Endothelial cell of umbilical vein (primary cell): ENCODE measurements at regions not wholly inside any gene's neighbourhood (a gene's known extent, or its start where the extent isn't known, plus 50 kb on each side); places are given as distances from the start of the nearest gene placed in this dataset.

Experiments used
- BruUV-seq: library from RNA; stranded (reverse); fragments of 400-500 nt; replicated peaks from 2 replicates; lab custom pipeline; 2021; lab: Mats Ljungman, UMichigan
- CTCF ChIA-PET: fragments of 300-600, 350-600 bp; sonication (Branson Sonifier 250); formaldehyde crosslinking; loops from one replicate; lab custom pipeline; 2021; ENCODE audit warnings: antibody characterized with exemption, inconsistent platforms; lab: Charles Lee
- POLR2A ChIA-PET: fragments of 300-600, 350-600 bp; sonication (Branson Sonifier 250); formaldehyde crosslinking; loops from one replicate; lab custom pipeline; 2021; ENCODE audit warnings: antibody characterized with exemption, inconsistent platforms; lab: Charles Lee
- DNase-seq: peaks from one replicate; pipeline ENCODE4 v3.0.0-alpha.2; 2011; ENCODE audit warnings: low read depth, low spot score
- FAIRE-seq: peaks from 2 replicates; lab custom pipeline; 2011; peaks lifted over from hg19 to GRCh38; lab: Jason Lieb, UNC
- H2AFZ ChIP-seq: 2 replicates; pipeline ENCODE4 v1.6.0; 2012; ENCODE audit warnings: low read depth, low read length, control low read depth, inconsistent platforms
- H3K27ac ChIP-seq: 2 replicates; pipeline ENCODE4 v1.5.1; 2011; ENCODE audit warnings: low read depth, mild to moderate bottlenecking, control low read depth, low read length, moderate library complexity; ENCODE audit not compliant: insufficient read depth
- H3K27me3 ChIP-seq, 2 experiments: 2 replicates each; pipeline versions ENCODE4 v1.6.0 to v1.6.1; 2011; ENCODE audit warnings: low read length in 2 of 2, mixed read lengths in 1 of 2; ENCODE audit not compliant: control insufficient read depth in 2 of 2, insufficient read depth in 2 of 2
- H3K36me3 ChIP-seq, 2 experiments: 2 replicates in 1 of 2; 3 replicates in 1 of 2; pipeline ENCODE4 v1.5.1; 2011; ENCODE audit warnings: low read length in 2 of 2, mild to moderate bottlenecking in 1 of 2, moderate library complexity in 1 of 2; ENCODE audit not compliant: control insufficient read depth in 2 of 2, insufficient read depth in 2 of 2; ENCODE audit errors: extremely low read depth in 1 of 2
- H3K4me1 ChIP-seq: 3 replicates; pipeline ENCODE4 v1.5.1; 2011; ENCODE audit warnings: mild to moderate bottlenecking, low read length; ENCODE audit not compliant: control insufficient read depth, insufficient read depth; ENCODE audit errors: extremely low read depth
- H3K4me2 ChIP-seq: 2 replicates; pipeline ENCODE4 v1.6.1; 2011; ENCODE audit warnings: low read length, control low read depth, mixed read lengths; ENCODE audit not compliant: insufficient read depth
- H3K4me3 ChIP-seq, 3 experiments: fragments of 200-600 bp in 1 of 3; sonication (generic), shearing (Covaris generic) in 1 of 3; replicated peaks in 1 of 3; 2 replicates each; pipeline ENCODE4 v1.5.1; 2011 to 2016; ENCODE audit warnings: control low read depth in 3 of 3, low read length in 3 of 3, mild to moderate bottlenecking in 2 of 3, inconsistent platforms in 1 of 3, low read depth in 1 of 3, moderate library complexity in 1 of 3; ENCODE audit not compliant: insufficient read depth in 1 of 3
- H3K79me2 ChIP-seq: 2 replicates; pipeline ENCODE4 v1.6.0; 2012; ENCODE audit warnings: low read length, inconsistent platforms; ENCODE audit not compliant: control insufficient read depth, insufficient read depth
- H3K9ac ChIP-seq: replicated peaks from 2 replicates; pipeline ENCODE3; 2011; ENCODE audit warnings: low read length, control low read depth; ENCODE audit not compliant: insufficient read depth; ENCODE audit errors: extremely low read depth
- H3K9me1 ChIP-seq: replicated peaks from 3 replicates; pipeline ENCODE4 v1.6.0; 2011; ENCODE audit warnings: mild to moderate bottlenecking, low read length; ENCODE audit not compliant: control insufficient read depth, insufficient read depth; ENCODE audit errors: extremely low read depth
- H3K9me3 ChIP-seq: replicated peaks from 2 replicates; pipeline ENCODE4 v1.5.1; 2012; ENCODE audit warnings: low read length, inconsistent platforms; ENCODE audit not compliant: control insufficient read depth, insufficient read depth
- H4K20me1 ChIP-seq: replicated peaks from 2 replicates; pipeline ENCODE3; 2011; ENCODE audit warnings: mild to moderate bottlenecking, low read length; ENCODE audit not compliant: control insufficient read depth, insufficient read depth; ENCODE audit errors: extremely low read depth
- CTCF ChIP-seq, 2 donors: IDR thresholded peaks; 1 replicate in 1 of 2; 2 replicates in 1 of 2; pipeline ENCODE4 v1.5.1; 2011; ENCODE audit warnings: low read length in 2 of 2, mild to moderate bottlenecking in 2 of 2, moderate library complexity in 2 of 2, control low read depth in 1 of 2, inconsistent platforms in 1 of 2, low read depth in 1 of 2; ENCODE audit not compliant: insufficient read depth in 1 of 2; ENCODE audit errors: extremely low read depth in 1 of 2
- EZH2 ChIP-seq: IDR thresholded peaks from 2 replicates; pipeline ENCODE4 v1.6.1; 2012; ENCODE audit warnings: borderline replicate concordance, low read depth, mild to moderate bottlenecking, moderate library complexity, low read length, inconsistent platforms; ENCODE audit not compliant: severe bottlenecking
- FOS ChIP-seq: IDR thresholded peaks from 2 replicates; pipeline ENCODE4 v1.6.1; 2011; ENCODE audit warnings: mild to moderate bottlenecking, low read length, moderate library complexity, borderline replicate concordance; ENCODE audit not compliant: insufficient read depth
- GATA2 ChIP-seq: IDR thresholded peaks from 2 replicates; pipeline ENCODE4 v1.7.0; 2011; ENCODE audit warnings: low read depth, mild to moderate bottlenecking, moderate library complexity, mixed read lengths, low read length; ENCODE audit not compliant: insufficient read length, insufficient read depth
- JUN ChIP-seq: IDR thresholded peaks from 2 replicates; pipeline ENCODE4 v1.6.1; 2011; ENCODE audit warnings: borderline replicate concordance, low read depth; ENCODE audit not compliant: insufficient read length, insufficient read depth
- MAX ChIP-seq: IDR thresholded peaks from 2 replicates; pipeline ENCODE4 v1.6.1; 2011; ENCODE audit not compliant: insufficient read depth, insufficient read length
- MYC ChIP-seq: IDR thresholded peaks from one replicate; pipeline ENCODE4 v1.6.1; 2011; ENCODE audit warnings: mild to moderate bottlenecking, low read depth, low read length
- POLR2A ChIP-seq: IDR thresholded peaks from 2 replicates; pipeline ENCODE4 v1.6.1; 2012; ENCODE audit warnings: low read depth, mild to moderate bottlenecking, control low read depth, low read length
- POLR2AphosphoS5 ChIP-seq: IDR thresholded peaks from 2 replicates; pipeline ENCODE4 v1.6.1; 2012; ENCODE audit warnings: low read depth, mild to moderate bottlenecking, control low read depth, low read length, moderate library complexity; ENCODE audit not compliant: insufficient read depth
- dilution Hi-C: fragments of 300-500 bp; cut with MboI; formaldehyde crosslinking; loops from one replicate; pipeline ENCODE4 v1.15.0; 2019; ENCODE audit warnings: low sequenced_read_pairs; ENCODE audit not compliant: extremely low pct_ligation_motif_present
- intact Hi-C: fragments of 100-400 bp; cut with micrococcal nuclease; formaldehyde crosslinking; loops from one replicate; pipeline ENCODE4 v1.10.0; 2022

GRCh38 chr11:30717641-30718040 is 131.5 kb upstream of the MPPED2 start:
- H3K4me3 ChIP-seq = no peak overlapping the region
- POLR2A ChIA-PET = no interaction called here
- H4K20me1 ChIP-seq = no peaks in the 10 kb centered on the region
- no peak overlapping the region for H3K9ac ChIP-seq
- CTCF ChIA-PET = no interaction called here
- H3K9me1 ChIP-seq = no peaks in the 10 kb centered on the region
- no TSS peak for BruUV-seq
- no peak overlapping the region for H3K27ac ChIP-seq
- H3K9me3 ChIP-seq = no peaks in the 10 kb centered on the region
- TF ChIP-seq CTCF (IDR thresholded peaks at IDR 0.05; ENCODE audit: extremely low read depth in 1 of 2, insufficient read depth in 1 of 2, low read depth in 1 of 2, low read length in 2 of 2) (no peak), MYC (no peak)
- no peak for DNase-seq
- no peaks in the 10 kb centered on the region for H3K27me3 ChIP-seq
- FAIRE-seq = no peak
- intact Hi-C loops = no loop called here
- H3K36me3 ChIP-seq = no peaks in the 10 kb centered on the region
- no peak overlapping the region for H3K4me2 ChIP-seq
- no peaks in the 10 kb centered on the region for H3K4me1 ChIP-seq
- dilution Hi-C loops = no loop called here
- no peak overlapping the region for H2AFZ ChIP-seq
- no peaks in the 10 kb centered on the region for H3K79me2 ChIP-seq

GRCh38 chr11:30717009-30717408 is 130.9 kb upstream of the MPPED2 start:
- FAIRE-seq = no peak
- Histone ChIP-seq H3K27ac (no peak overlapping the region), H3K36me3 (no peaks in the 10 kb centered on the region), H3K4me1 (no peaks in the 10 kb centered on the region), H3K4me2 (no peak overlapping the region), H3K4me3 (no peak overlapping the region), H3K27me3 (no peaks in the 10 kb centered on the region), H4K20me1 (no peaks in the 10 kb centered on the region), H3K9me1 (no peaks in the 10 kb centered on the region), H3K79me2 (no peaks in the 10 kb centered on the region), H3K9me3 (no peaks in the 10 kb centered on the region), H3K9ac (no peak overlapping the region), H2AFZ (no peak overlapping the region)
- no TSS peak for BruUV-seq
- DNase-seq = no peak
- ChIA-PET CTCF (no interaction called here), POLR2A (no interaction called here)
- intact Hi-C loops = no loop called here
- TF ChIP-seq EZH2 = no peak
- TF ChIP-seq FOS = no peak
- TF ChIP-seq POLR2AphosphoS5 = no peak
- no peak for TF ChIP-seq MAX
- no peak for TF ChIP-seq JUN
- no peak for TF ChIP-seq CTCF (IDR thresholded peaks at IDR 0.05; ENCODE audit: extremely low read depth in 1 of 2, insufficient read depth in 1 of 2, low read depth in 1 of 2, low read length in 2 of 2)
- TF ChIP-seq POLR2A = no peak
- no peak for TF ChIP-seq GATA2
- no peak for TF ChIP-seq MYC
- dilution Hi-C loops = no loop called here
